ENCODE measurements at regions not wholly inside any gene's neighbourhood (a gene's known extent, or its start where the extent isn't known, plus 50 kb on each side); places are given as distances from the start of the nearest gene placed in this dataset.

- DNase-seq, result no peak
Observed at GRCh38 chr4:135207531-135207930, 1005.9 kb upstream of the PABPC4L start.

- DNase-seq, result no peak
Observed at GRCh38 chr4:135204311-135204710, 1002.7 kb upstream of the PABPC4L start.

- DNase-seq, result no peak
Observed at GRCh38 chr4:135201081-135201480, 999.5 kb upstream of the PABPC4L start.

- DNase-seq, result no peak
Observed at GRCh38 chr4:135197641-135198040, 996.1 kb upstream of the PABPC4L start.

GRCh38 chr4:135194477-135194876 lies 992.9 kb upstream of the PABPC4L start:
- no peak for DNase-seq

GRCh38 chr4:135192751-135193535 lies 991.4 kb upstream of the PABPC4L start:
- DNase-seq, result no peak

- DNase-seq, result no peak
Observed at GRCh38 chr4:135191596-135191995, 990.0 kb upstream of the PABPC4L start.

- no peak for DNase-seq
Observed at GRCh38 chr4:135186002-135186401, 984.4 kb upstream of the PABPC4L start.

GRCh38 chr4:135185256-135185655 lies 983.7 kb upstream of the PABPC4L start:
- DNase-seq, result no peak

- DNase-seq, result no peak
Observed at GRCh38 chr4:135184715-135185114, 983.1 kb upstream of the PABPC4L start.

- no peak for DNase-seq
Observed at GRCh38 chr4:135177321-135177720, 975.7 kb upstream of the PABPC4L start.

- DNase-seq, result no peak
Observed at GRCh38 chr4:135166661-135167060, 965.1 kb upstream of the PABPC4L start.

- no peak for DNase-seq
Observed at GRCh38 chr4:135164601-135165000, 963.0 kb upstream of the PABPC4L start.

GRCh38 chr4:135144498-135144897 lies 942.9 kb upstream of the PABPC4L start:
- no peak for DNase-seq

GRCh38 chr4:135124196-135124595 lies 922.6 kb upstream of the PABPC4L start:
- no peak for DNase-seq

- no peak for DNase-seq
Observed at GRCh38 chr4:135123632-135124031, 922.0 kb upstream of the PABPC4L start.

- DNase-seq, result no peak
Observed at GRCh38 chr4:135122457-135122856, 920.9 kb upstream of the PABPC4L start.

GRCh38 chr4:135120195-135120594 lies 918.6 kb upstream of the PABPC4L start:
- no peak for DNase-seq

GRCh38 chr4:135114079-135114478 lies 912.5 kb upstream of the PABPC4L start:
- DNase-seq, result no peak

- DNase-seq, result no peak
Observed at GRCh38 chr4:135098061-135098460, 896.5 kb upstream of the PABPC4L start.

- DNase-seq, result no peak
Observed at GRCh38 chr4:135073389-135073788, 871.8 kb upstream of the PABPC4L start.

GRCh38 chr4:135072553-135072952 lies 871.0 kb upstream of the PABPC4L start:
- DNase-seq, result no peak

GRCh38 chr4:135065366-135065765 lies 863.8 kb upstream of the PABPC4L start:
- DNase-seq, result no peak

- no peak for DNase-seq
Observed at GRCh38 chr4:135050086-135050717, 848.6 kb upstream of the PABPC4L start.

All from occipital lobe (tissue), 1 donor.